Lower leg skin (tissue), 3 donors: ENCODE measurements at regions not wholly inside any gene's neighbourhood (a gene's known extent, or its start where the extent isn't known, plus 50 kb on each side); places are given as distances from the start of the nearest gene placed in this dataset.
"Not testable (repeated sequence)": the region's sequence is repeated elsewhere in the genome, so short reads cannot be mapped to it uniquely, and the experiment has no call there.

Experiments
- CTCF ChIP-seq, 3 donors: fragments of 450-650 bp; IDR thresholded peaks; one replicate each; pipeline ENCODE4 v1.5.1; 2016; ENCODE audit warnings: antibody characterized with exemption in 3 of 3, mild to moderate bottlenecking in 3 of 3, moderate library complexity in 2 of 3
- POLR2A ChIP-seq, 2 donors: fragments of 450-650 bp; IDR thresholded peaks; one replicate each; pipeline ENCODE4 v1.6.1; 2016 to 2017; ENCODE audit warnings: antibody characterized with exemption in 2 of 2, mild to moderate bottlenecking in 1 of 2, moderate library complexity in 1 of 2

GRCh38 chr10:65670596-65670995 is 1255.2 kb upstream of the LRRTM3 start:
- not testable (repeated sequence) for TF ChIP-seq CTCF, POLR2A (IDR thresholded peaks at IDR 0.05)
